ENCODE measurements at regions not wholly inside any gene's neighbourhood (a gene's known extent, or its start where the extent isn't known, plus 50 kb on each side); places are given as distances from the start of the nearest gene placed in this dataset.

GRCh38 chr5:87574106-87574505 lies 161.4 kb upstream of the CCNH start:
- H3K36me3 ChIP-seq (ENCODE audit: control insufficient read depth, insufficient read depth, low read length) = no peaks in the 10 kb centered on the region
- Mint-ChIP-seq H3K36me3 (no peaks in the 10 kb centered on the region), H3K27ac (no peak overlapping the region), H3K4me1 (no peaks in the 10 kb centered on the region), H3K9me3 (peaks cover 0 to 2% (median 0%) of the 10 kb centered on the region in 7 donors), H3K4me3 (no peak overlapping the region), H3K27me3 (no peaks in the 10 kb centered on the region)
- H3K9me3 ChIP-seq (ENCODE audit: control insufficient read depth in 2 of 2, low read length in 2 of 2) = no peaks in the 10 kb centered on the region
- no peaks in the 10 kb centered on the region for H3K4me1 ChIP-seq (ENCODE audit: control insufficient read depth, insufficient read depth, low read length, poor library complexity, severe bottlenecking)
- ATAC-seq (ENCODE audit: low read depth in 2 of 2) = no peak
- DNase-seq = no peak
- H3K4me3 ChIP-seq (ENCODE audit: low read depth, low read length) = no peak overlapping the region
- no peaks in the 10 kb centered on the region for H3K27me3 ChIP-seq (ENCODE audit: control insufficient read depth, insufficient read depth, low read length)
- H3K27ac ChIP-seq (ENCODE audit: insufficient read depth, low read length, poor library complexity, severe bottlenecking) = no peak overlapping the region

- no peaks in the 10 kb centered on the region for H3K36me3 ChIP-seq (ENCODE audit: control insufficient read depth, insufficient read depth, low read length)
- H3K27ac ChIP-seq (ENCODE audit: insufficient read depth, low read length, poor library complexity, severe bottlenecking) = no peak overlapping the region
- no peak overlapping the region for H3K4me3 ChIP-seq (ENCODE audit: low read depth, low read length)
- no peaks in the 10 kb centered on the region for H3K36me3 Mint-ChIP-seq
- no peak overlapping the region for H3K4me3 Mint-ChIP-seq
- ATAC-seq (ENCODE audit: low read depth in 2 of 2) = no peak
- H3K27ac Mint-ChIP-seq = no peak overlapping the region
- DNase-seq = no peak
- H3K27me3 ChIP-seq (ENCODE audit: control insufficient read depth, insufficient read depth, low read length) = no peaks in the 10 kb centered on the region
- no peaks in the 10 kb centered on the region for H3K4me1 Mint-ChIP-seq
- peaks cover 0 to 2% (median 0%) of the 10 kb centered on the region in 7 donors for H3K9me3 Mint-ChIP-seq
- no peaks in the 10 kb centered on the region for H3K27me3 Mint-ChIP-seq
- H3K9me3 ChIP-seq (ENCODE audit: control insufficient read depth in 2 of 2, low read length in 2 of 2) = no peaks in the 10 kb centered on the region
- no peaks in the 10 kb centered on the region for H3K4me1 ChIP-seq (ENCODE audit: control insufficient read depth, insufficient read depth, low read length, poor library complexity, severe bottlenecking)
Observed at GRCh38 chr5:87572611-87573010, 159.9 kb upstream of the CCNH start.

DNA sequence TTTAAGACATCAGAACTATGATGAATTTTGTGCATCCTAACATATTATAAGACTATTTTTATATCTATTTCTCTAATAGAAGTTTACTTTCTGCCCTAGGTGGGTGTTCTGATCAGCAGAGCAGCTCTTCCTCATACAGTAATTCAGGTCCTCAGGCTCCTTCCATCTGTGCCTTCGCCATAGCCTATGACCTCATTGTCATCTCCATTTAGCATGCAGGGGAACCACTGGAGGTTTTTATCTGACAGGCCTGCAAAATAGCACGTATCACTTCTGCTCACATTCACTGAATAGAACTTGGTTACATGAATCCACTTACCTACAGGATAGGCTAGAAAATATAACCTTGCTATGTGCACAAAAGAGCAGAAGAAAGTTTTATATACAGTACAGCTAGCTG lies 159.4 kb upstream of the CCNH start:
- Mint-ChIP-seq H3K27ac (no peak overlapping the region), H3K9me3 (no peaks in the 10 kb centered on the region), H3K36me3 (no peaks in the 10 kb centered on the region), H3K4me1 (no peaks in the 10 kb centered on the region), H3K4me3 (no peak overlapping the region), H3K27me3 (no peaks in the 10 kb centered on the region)
- no peaks in the 10 kb centered on the region for H3K4me1 ChIP-seq (ENCODE audit: control insufficient read depth, insufficient read depth, low read length, poor library complexity, severe bottlenecking)
- no peak overlapping the region for H3K4me3 ChIP-seq (ENCODE audit: low read depth, low read length)
- ATAC-seq (ENCODE audit: low read depth in 2 of 2) = no peak
- H3K27me3 ChIP-seq (ENCODE audit: control insufficient read depth, insufficient read depth, low read length) = no peaks in the 10 kb centered on the region
- no peaks in the 10 kb centered on the region for H3K36me3 ChIP-seq (ENCODE audit: control insufficient read depth, insufficient read depth, low read length)
- no peaks in the 10 kb centered on the region for H3K9me3 ChIP-seq (ENCODE audit: control insufficient read depth in 2 of 2, low read length in 2 of 2)
- no peak overlapping the region for H3K27ac ChIP-seq (ENCODE audit: insufficient read depth, low read length, poor library complexity, severe bottlenecking)
- no peak for DNase-seq

DNA sequence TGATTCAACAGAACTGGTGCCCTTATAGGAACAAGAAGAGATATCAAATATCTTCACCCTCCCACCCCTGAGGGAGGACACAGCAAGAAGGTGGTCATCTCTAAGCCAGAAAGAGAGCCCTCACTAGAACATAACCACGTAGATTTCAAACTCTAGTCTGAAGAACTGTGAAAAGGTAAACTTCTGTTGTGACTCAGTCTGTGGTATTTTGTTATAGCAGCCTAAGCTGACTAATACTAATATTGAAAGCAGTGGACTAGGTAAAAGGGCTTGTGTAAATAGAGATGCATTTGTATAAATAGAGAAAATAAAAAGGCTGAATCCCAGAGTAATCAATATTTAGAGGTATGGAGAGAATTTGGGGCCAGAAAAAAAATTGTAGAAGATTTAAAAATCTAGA lies 157.6 kb upstream of the CCNH start:
- no peak overlapping the region for H3K27ac Mint-ChIP-seq
- no peak overlapping the region for H3K4me3 Mint-ChIP-seq

DNA sequence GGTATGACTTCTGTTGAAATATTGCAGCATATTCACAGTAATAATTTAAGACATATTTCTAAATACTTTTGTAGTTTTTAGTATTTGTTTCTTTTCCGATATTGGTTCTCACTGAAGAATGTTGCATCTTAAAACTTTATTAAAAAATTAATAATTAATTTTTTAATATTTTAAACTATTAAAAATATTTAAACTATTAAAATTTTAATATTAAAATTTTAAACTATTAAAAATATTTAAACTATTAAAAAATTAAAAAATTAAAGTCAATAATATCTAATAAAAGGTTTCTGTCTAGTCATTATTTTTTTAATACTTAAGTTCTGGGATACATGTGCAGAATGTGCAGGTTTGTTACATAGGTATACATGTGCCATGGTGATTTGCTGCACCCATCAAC lies 149.3 kb upstream of the CCNH start:
- no peak overlapping the region for H3K27ac Mint-ChIP-seq
- no peak for ATAC-seq (ENCODE audit: low read depth in 2 of 2)
- no peak overlapping the region for H3K27ac ChIP-seq (ENCODE audit: insufficient read depth, low read length, poor library complexity, severe bottlenecking)
- H3K4me3 Mint-ChIP-seq = no peak overlapping the region
- H3K27me3 Mint-ChIP-seq = no peaks in the 10 kb centered on the region
- H3K9me3 Mint-ChIP-seq = peaks cover 0 to 7% (median 2%) of the 10 kb centered on the region in 7 donors
- no peaks in the 10 kb centered on the region for H3K4me1 Mint-ChIP-seq
- H3K9me3 ChIP-seq (ENCODE audit: control insufficient read depth in 2 of 2, low read length in 2 of 2) = no peaks in the 10 kb centered on the region
- H3K4me3 ChIP-seq (ENCODE audit: low read depth, low read length) = no peak overlapping the region
- no peaks in the 10 kb centered on the region for H3K27me3 ChIP-seq (ENCODE audit: control insufficient read depth, insufficient read depth, low read length)
- DNase-seq = no peak
- no peaks in the 10 kb centered on the region for H3K36me3 Mint-ChIP-seq
- no peaks in the 10 kb centered on the region for H3K36me3 ChIP-seq (ENCODE audit: control insufficient read depth, insufficient read depth, low read length)
- H3K4me1 ChIP-seq (ENCODE audit: control insufficient read depth, insufficient read depth, low read length, poor library complexity, severe bottlenecking) = no peaks in the 10 kb centered on the region

More for the DNA sequence above, 157.6 kb upstream of the CCNH start:
- H3K9me3 Mint-ChIP-seq = no peaks in the 10 kb centered on the region
- Histone ChIP-seq H3K9me3 (ENCODE audit: control insufficient read depth in 2 of 2, low read length in 2 of 2) (no peaks in the 10 kb centered on the region), H3K36me3 (ENCODE audit: control insufficient read depth, insufficient read depth, low read length) (no peaks in the 10 kb centered on the region), H3K4me3 (ENCODE audit: low read depth, low read length) (no peak overlapping the region), H3K27me3 (ENCODE audit: control insufficient read depth, insufficient read depth, low read length) (no peaks in the 10 kb centered on the region), H3K4me1 (ENCODE audit: control insufficient read depth, insufficient read depth, low read length, poor library complexity, severe bottlenecking) (no peaks in the 10 kb centered on the region), H3K27ac (ENCODE audit: insufficient read depth, low read length, poor library complexity, severe bottlenecking) (no peak overlapping the region)
- H3K36me3 Mint-ChIP-seq = no peaks in the 10 kb centered on the region
- no peak for DNase-seq
- ATAC-seq (ENCODE audit: low read depth in 2 of 2) = no peak
- no peaks in the 10 kb centered on the region for H3K27me3 Mint-ChIP-seq
- H3K4me1 Mint-ChIP-seq = no peaks in the 10 kb centered on the region

GRCh38 chr5:87560528-87560927 lies 147.8 kb upstream of the CCNH start:
- Mint-ChIP-seq H3K4me3 (no peak overlapping the region), H3K4me1 (no peaks in the 10 kb centered on the region), H3K27me3 (no peaks in the 10 kb centered on the region), H3K36me3 (no peaks in the 10 kb centered on the region), H3K27ac (no peak overlapping the region), H3K9me3 (peaks cover 0 to 7% (median 2%) of the 10 kb centered on the region in 7 donors)
- ATAC-seq (ENCODE audit: low read depth in 2 of 2) (no peak), DNase-seq (no peak)
- Histone ChIP-seq H3K4me1 (ENCODE audit: control insufficient read depth, insufficient read depth, low read length, poor library complexity, severe bottlenecking) (no peaks in the 10 kb centered on the region), H3K4me3 (ENCODE audit: low read depth, low read length) (no peak overlapping the region), H3K27ac (ENCODE audit: insufficient read depth, low read length, poor library complexity, severe bottlenecking) (no peak overlapping the region), H3K9me3 (ENCODE audit: control insufficient read depth in 2 of 2, low read length in 2 of 2) (no peaks in the 10 kb centered on the region), H3K27me3 (ENCODE audit: control insufficient read depth, insufficient read depth, low read length) (no peaks in the 10 kb centered on the region), H3K36me3 (ENCODE audit: control insufficient read depth, insufficient read depth, low read length) (no peaks in the 10 kb centered on the region)

- H3K27ac ChIP-seq (ENCODE audit: insufficient read depth, low read length, poor library complexity, severe bottlenecking) = no peak overlapping the region
- H3K9me3 ChIP-seq (ENCODE audit: control insufficient read depth in 2 of 2, low read length in 2 of 2) = no peaks in the 10 kb centered on the region
- H3K27me3 Mint-ChIP-seq = no peaks in the 10 kb centered on the region
- H3K36me3 ChIP-seq (ENCODE audit: control insufficient read depth, insufficient read depth, low read length) = no peaks in the 10 kb centered on the region
- no peak for ATAC-seq (ENCODE audit: low read depth in 2 of 2)
- no peak overlapping the region for H3K4me3 Mint-ChIP-seq
- DNase-seq = no peak
- H3K27ac Mint-ChIP-seq = no peak overlapping the region
- no peaks in the 10 kb centered on the region for H3K4me1 ChIP-seq (ENCODE audit: control insufficient read depth, insufficient read depth, low read length, poor library complexity, severe bottlenecking)
- no peaks in the 10 kb centered on the region for H3K4me1 Mint-ChIP-seq
- no peaks in the 10 kb centered on the region for H3K27me3 ChIP-seq (ENCODE audit: control insufficient read depth, insufficient read depth, low read length)
- no peaks in the 10 kb centered on the region for H3K36me3 Mint-ChIP-seq
- H3K4me3 ChIP-seq (ENCODE audit: low read depth, low read length) = no peak overlapping the region
- peaks cover 0 to 6% (median 3%) of the 10 kb centered on the region in 7 donors for H3K9me3 Mint-ChIP-seq
Observed at GRCh38 chr5:87551911-87552310, 139.2 kb upstream of the CCNH start.

- H3K27me3 ChIP-seq (ENCODE audit: control insufficient read depth, insufficient read depth, low read length) = no peaks in the 10 kb centered on the region
- H3K36me3 ChIP-seq (ENCODE audit: control insufficient read depth, insufficient read depth, low read length) = no peaks in the 10 kb centered on the region
- H3K4me1 Mint-ChIP-seq = no peaks in the 10 kb centered on the region
- H3K27ac ChIP-seq (ENCODE audit: insufficient read depth, low read length, poor library complexity, severe bottlenecking) = no peak overlapping the region
- H3K27me3 Mint-ChIP-seq = peaks cover 8% of the 10 kb centered on the region
- H3K36me3 Mint-ChIP-seq = no peaks in the 10 kb centered on the region
- DNase-seq = no peak
- H3K4me3 ChIP-seq (ENCODE audit: low read depth, low read length) = no peak overlapping the region
- no peak for ATAC-seq (ENCODE audit: low read depth in 2 of 2)
- H3K9me3 Mint-ChIP-seq = peaks cover 0 to 3% (median 0%) of the 10 kb centered on the region in 7 donors
- H3K4me3 Mint-ChIP-seq = no peak overlapping the region
- H3K9me3 ChIP-seq (ENCODE audit: control insufficient read depth in 2 of 2, low read length in 2 of 2) = no peaks in the 10 kb centered on the region
- no peak overlapping the region for H3K27ac Mint-ChIP-seq
- H3K4me1 ChIP-seq (ENCODE audit: control insufficient read depth, insufficient read depth, low read length, poor library complexity, severe bottlenecking) = no peaks in the 10 kb centered on the region
Observed at GRCh38 chr5:87541676-87542075, 128.9 kb upstream of the CCNH start.
